Endodermal cell (in vitro differentiated cells): ENCODE measurements at regions not wholly inside any gene's neighbourhood (a gene's known extent, or its start where the extent isn't known, plus 50 kb on each side); places are given as distances from the start of the nearest gene placed in this dataset.

Source experiments
- DNase-seq: peaks from one replicate; pipeline ENCODE4 v3.0.0-alpha.2; 2017
- H3K27ac ChIP-seq: 2 replicates; pipeline ENCODE4 v1.5.1; 2013; ENCODE audit warnings: mild to moderate bottlenecking, low read depth, low read length, moderate library complexity
- H3K27me3 ChIP-seq: 2 replicates; pipeline ENCODE4 v1.6.1; 2013; ENCODE audit warnings: mild to moderate bottlenecking, low read length, moderate library complexity; ENCODE audit not compliant: insufficient read depth, control insufficient read depth, poor library complexity, severe bottlenecking
- H3K36me3 ChIP-seq: 2 replicates; pipeline ENCODE4 v1.7.0; 2013; ENCODE audit warnings: mild to moderate bottlenecking, low read length, moderate library complexity; ENCODE audit not compliant: control insufficient read depth, insufficient read depth
- H3K4me1 ChIP-seq: one replicate; pipeline ENCODE4 v1.7.0; 2013; ENCODE audit warnings: low read length; ENCODE audit not compliant: control insufficient read depth, insufficient read depth
- H3K4me3 ChIP-seq: 2 replicates; pipeline ENCODE4 v1.5.1; 2013; ENCODE audit warnings: mild to moderate bottlenecking, low read length, moderate library complexity
- H3K9ac ChIP-seq: 2 replicates; pipeline ENCODE4 v1.6.1; 2013; ENCODE audit warnings: mild to moderate bottlenecking, low read length, moderate library complexity; ENCODE audit not compliant: poor library complexity, severe bottlenecking; ENCODE audit errors: extremely low read depth
- H3K9me3 ChIP-seq: 2 replicates; pipeline ENCODE4 v1.6.1; 2013; ENCODE audit warnings: mild to moderate bottlenecking, low read length, moderate library complexity; ENCODE audit not compliant: control insufficient read depth
- H3K27ac Mint-ChIP-seq: 2 replicates; pipeline ENCODE4 v1.8.0; 2020; ENCODE audit warnings: mixed read lengths
- H3K27me3 Mint-ChIP-seq: 2 replicates; pipeline ENCODE4 v1.8.0; 2021; ENCODE audit warnings: mild to moderate bottlenecking, mixed read lengths; ENCODE audit not compliant: insufficient read depth
- H3K36me3 Mint-ChIP-seq: 2 replicates; pipeline ENCODE4 v1.8.0; 2020; ENCODE audit warnings: low read depth, mixed read lengths
- H3K4me1 Mint-ChIP-seq: 2 replicates; pipeline ENCODE4 v1.8.0; 2020; ENCODE audit warnings: mixed read lengths
- H3K4me3 Mint-ChIP-seq: 2 replicates; pipeline ENCODE4 v1.8.0; 2020; ENCODE audit warnings: mild to moderate bottlenecking, moderate library complexity, mixed read lengths
- H3K9me3 Mint-ChIP-seq: 2 replicates; pipeline ENCODE4 v1.8.0; 2020; ENCODE audit warnings: mild to moderate bottlenecking, mixed read lengths
- CTCF ChIP-seq: fragments of 200-600 bp; sonication (generic); conservative IDR thresholded peaks from 2 replicates; pipeline ENCODE4 v1.5.0; 2021; ENCODE audit warnings: antibody characterized with exemption, mild to moderate bottlenecking
- WGBS, 2 experiments: methylation state at CpG; one replicate each; pipeline versions ENCODE4 v1.1.5 to v1.1.7; 2013; ENCODE audit warnings: missing lambda C conversion rate in 2 of 2, mixed read lengths in 1 of 2; ENCODE audit not compliant: insufficient coverage in 1 of 2, insufficient read length in 1 of 2; 5-methylcytosine and 5-hydroxymethylcytosine counted together

GRCh38 chr6:163992056-163992455, 577.5 kb downstream of the QKI start:
- no peak for TF ChIP-seq CTCF
- Mint-ChIP-seq H3K9me3 (no peaks in the 10 kb centered on the region), H3K4me1 (no peaks in the 10 kb centered on the region), H3K27me3 (no peaks in the 10 kb centered on the region), H3K4me3 (no peak overlapping the region), H3K36me3 (no peaks in the 10 kb centered on the region), H3K27ac (no peak overlapping the region)
- H3K9me3 ChIP-seq, result no peaks in the 10 kb centered on the region
- no peak for DNase-seq
- no peak overlapping the region for H3K4me3 ChIP-seq
- no peak overlapping the region for H3K9ac ChIP-seq
- H3K27me3 ChIP-seq, result no peaks in the 10 kb centered on the region
- H3K27ac ChIP-seq, result no peak overlapping the region
- H3K36me3 ChIP-seq, result no peaks in the 10 kb centered on the region
- H3K4me1 ChIP-seq, result no peaks in the 10 kb centered on the region

DNA sequence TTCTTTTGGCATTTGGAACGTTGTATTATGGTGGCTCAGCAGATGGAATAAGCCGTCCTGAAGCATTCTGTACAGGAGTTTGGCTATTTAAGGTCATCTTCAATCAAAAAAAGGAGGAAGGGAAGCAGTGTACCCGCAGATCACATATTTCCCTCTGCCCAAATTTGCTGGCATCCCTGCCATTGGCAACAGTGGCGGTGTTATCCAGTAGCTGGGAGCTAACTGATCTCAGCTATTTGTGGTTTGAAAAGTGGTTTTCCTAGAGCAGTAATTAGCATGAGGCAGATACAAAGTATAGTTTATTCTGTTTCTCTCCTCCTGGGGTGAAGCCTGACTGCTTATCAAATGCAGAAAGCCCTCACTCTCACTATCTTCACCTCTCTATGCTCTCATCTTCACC, 576.8 kb downstream of the QKI start:
- Mint-ChIP-seq H3K27ac (no peak overlapping the region), H3K36me3 (no peaks in the 10 kb centered on the region), H3K4me3 (no peak overlapping the region), H3K27me3 (no peaks in the 10 kb centered on the region), H3K9me3 (no peaks in the 10 kb centered on the region), H3K4me1 (no peaks in the 10 kb centered on the region)
- WGBS, 2 experiments, result 89 to 100% methylated on average over 2 to 4 of the region's 4 CpGs
- Histone ChIP-seq H3K4me3 (no peak overlapping the region), H3K27ac (no peak overlapping the region), H3K4me1 (no peaks in the 10 kb centered on the region), H3K27me3 (no peaks in the 10 kb centered on the region), H3K9me3 (no peaks in the 10 kb centered on the region), H3K9ac (no peak overlapping the region), H3K36me3 (no peaks in the 10 kb centered on the region)
- TF ChIP-seq CTCF, result no peak
- no peak for DNase-seq

GRCh38 chr6:163986313-163986712, 571.8 kb downstream of the QKI start:
- Histone ChIP-seq H3K4me1 (no peaks in the 10 kb centered on the region), H3K9me3 (no peaks in the 10 kb centered on the region), H3K27ac (no peak overlapping the region), H3K27me3 (no peaks in the 10 kb centered on the region), H3K36me3 (no peaks in the 10 kb centered on the region), H3K4me3 (no peak overlapping the region), H3K9ac (no peak overlapping the region)
- Mint-ChIP-seq H3K9me3 (no peaks in the 10 kb centered on the region), H3K4me1 (no peaks in the 10 kb centered on the region), H3K27me3 (no peaks in the 10 kb centered on the region), H3K4me3 (no peak overlapping the region), H3K36me3 (no peaks in the 10 kb centered on the region), H3K27ac (no peak overlapping the region)
- DNase-seq, result no peak
- 67 to 94% methylated on average over 3 to 5 of the region's 5 CpGs for WGBS, 2 experiments
- no peak for TF ChIP-seq CTCF
